Stimulated activated naive B cell treated with anti-CD40 and anti-IgM and Interleukin-4, amounts not matched to agents 10 μg/mL and 1 μg/mL and 100 μg/mL, for 72 hours (primary cell): ENCODE measurements at regions not wholly inside any gene's neighbourhood (a gene's known extent, or its start where the extent isn't known, plus 50 kb on each side); places are given as distances from the start of the nearest gene placed in this dataset.

Source experiments
- ATAC-seq, 2 donors: fragments of 150-1000 bp; cut with Tn5 transposase; replicated peaks; 2 replicates each; pipeline ENCODE4 v1.10.0; 2021; ENCODE audit warnings: moderate library complexity in 1 of 2
- DNase-seq: peaks from one replicate; pipeline ENCODE4 v3.0.0; 2021
- H3K27ac Mint-ChIP-seq: one replicate; pipeline ENCODE4 v1.8.0; 2022; ENCODE audit warnings: mild to moderate bottlenecking, mixed read lengths
- H3K27me3 Mint-ChIP-seq, 2 donors: one replicate each; pipeline ENCODE4 v1.8.0; 2022; ENCODE audit warnings: mixed read lengths in 2 of 2
- H3K36me3 Mint-ChIP-seq, 2 donors: one replicate each; pipeline ENCODE4 v1.8.0; 2022; ENCODE audit warnings: mixed read lengths in 2 of 2, mild to moderate bottlenecking in 1 of 2
- H3K4me1 Mint-ChIP-seq, 2 donors: one replicate each; pipeline ENCODE4 v1.8.0; 2022; ENCODE audit warnings: mixed read lengths in 2 of 2, mild to moderate bottlenecking in 1 of 2
- H3K4me3 Mint-ChIP-seq, 2 donors: one replicate each; pipeline ENCODE4 v1.8.0; 2022; ENCODE audit warnings: mild to moderate bottlenecking in 2 of 2, mixed read lengths in 2 of 2, moderate library complexity in 1 of 2
- H3K9me3 Mint-ChIP-seq, 2 donors: one replicate each; pipeline ENCODE4 v1.8.0; 2022; ENCODE audit warnings: mixed read lengths in 2 of 2, mild to moderate bottlenecking in 1 of 2

DNA sequence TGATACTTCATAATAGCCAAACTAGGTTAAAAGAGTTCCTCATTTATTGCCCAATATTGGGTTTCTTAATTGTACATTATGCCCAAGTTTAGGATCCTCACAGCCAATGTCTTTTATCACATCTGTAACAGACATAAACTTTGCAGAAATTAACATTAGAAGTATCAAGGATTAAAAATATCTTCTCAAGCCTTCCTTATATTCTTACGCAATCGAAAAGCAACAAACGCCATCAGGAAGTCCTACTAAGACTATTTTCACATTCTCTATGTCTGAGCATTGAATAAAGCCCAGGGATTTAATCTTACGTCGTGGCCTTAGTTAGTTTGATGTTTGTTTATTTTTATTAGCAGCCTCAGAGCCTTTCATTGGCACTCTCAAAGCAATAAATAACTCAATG lies 1660.4 kb upstream of the MIR17HG start:
- Mint-ChIP-seq H3K36me3 (no peaks in the 10 kb centered on the region), H3K27ac (no peak overlapping the region), H3K4me1 (no peaks in the 10 kb centered on the region), H3K4me3 (no peak overlapping the region), H3K27me3 (no peaks in the 10 kb centered on the region), H3K9me3 (peaks cover 3 to 5% of the 10 kb centered on the region in 2 donors)
- no peak for ATAC-seq
- no peak for DNase-seq

DNA sequence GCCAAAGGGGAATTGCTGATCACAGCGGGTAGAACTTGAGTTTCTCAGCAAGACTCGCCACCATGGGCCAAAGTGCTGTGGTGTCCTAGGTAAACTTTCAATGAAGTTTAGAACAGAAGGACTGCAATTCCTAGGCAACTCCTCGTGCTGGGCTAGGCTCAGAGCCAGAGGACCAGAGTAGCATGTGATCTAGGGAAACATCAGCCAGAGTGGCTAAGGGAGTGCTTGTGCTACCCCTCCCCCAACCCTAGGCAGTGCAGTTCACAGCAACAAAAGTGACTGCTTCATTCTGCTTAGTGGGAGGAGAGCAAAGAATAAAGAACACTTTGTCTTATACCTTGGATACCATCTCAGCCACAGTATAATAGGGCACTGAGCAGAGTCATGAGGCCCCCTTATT lies 1658.6 kb upstream of the MIR17HG start:
- H3K27ac Mint-ChIP-seq, result no peak overlapping the region
- H3K36me3 Mint-ChIP-seq, result no peaks in the 10 kb centered on the region
- peaks cover 3% of the 10 kb centered on the region in 2 donors for H3K9me3 Mint-ChIP-seq
- no peaks in the 10 kb centered on the region for H3K4me1 Mint-ChIP-seq
- no peaks in the 10 kb centered on the region for H3K27me3 Mint-ChIP-seq
- DNase-seq (no peak), ATAC-seq (no peak)
- no peak overlapping the region for H3K4me3 Mint-ChIP-seq

DNA sequence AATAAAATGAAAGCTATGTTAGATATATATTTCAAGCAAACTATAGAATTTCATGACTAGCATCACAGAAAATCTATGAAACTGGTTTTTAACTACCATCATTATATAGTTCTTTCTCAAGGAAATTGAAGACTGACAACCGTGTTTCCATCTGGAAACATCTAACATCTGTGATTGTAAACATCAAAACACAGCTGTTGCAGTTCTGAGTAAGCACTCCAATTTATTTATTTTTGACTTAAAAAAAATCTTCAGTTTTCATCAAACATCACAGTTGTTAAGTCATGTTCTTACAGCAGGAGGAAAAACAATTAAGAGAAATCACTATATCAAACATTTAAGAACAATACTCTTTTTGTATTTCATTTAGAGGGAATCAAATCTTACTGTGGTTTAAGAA lies 1653.0 kb upstream of the MIR17HG start:
- Mint-ChIP-seq H3K27me3 (no peaks in the 10 kb centered on the region), H3K4me3 (no peak overlapping the region), H3K9me3 (peaks cover 0 to 3% of the 10 kb centered on the region in 2 donors), H3K27ac (no peak overlapping the region), H3K4me1 (no peaks in the 10 kb centered on the region), H3K36me3 (no peaks in the 10 kb centered on the region)
- DNase-seq, result no peak
- no peak for ATAC-seq

DNA sequence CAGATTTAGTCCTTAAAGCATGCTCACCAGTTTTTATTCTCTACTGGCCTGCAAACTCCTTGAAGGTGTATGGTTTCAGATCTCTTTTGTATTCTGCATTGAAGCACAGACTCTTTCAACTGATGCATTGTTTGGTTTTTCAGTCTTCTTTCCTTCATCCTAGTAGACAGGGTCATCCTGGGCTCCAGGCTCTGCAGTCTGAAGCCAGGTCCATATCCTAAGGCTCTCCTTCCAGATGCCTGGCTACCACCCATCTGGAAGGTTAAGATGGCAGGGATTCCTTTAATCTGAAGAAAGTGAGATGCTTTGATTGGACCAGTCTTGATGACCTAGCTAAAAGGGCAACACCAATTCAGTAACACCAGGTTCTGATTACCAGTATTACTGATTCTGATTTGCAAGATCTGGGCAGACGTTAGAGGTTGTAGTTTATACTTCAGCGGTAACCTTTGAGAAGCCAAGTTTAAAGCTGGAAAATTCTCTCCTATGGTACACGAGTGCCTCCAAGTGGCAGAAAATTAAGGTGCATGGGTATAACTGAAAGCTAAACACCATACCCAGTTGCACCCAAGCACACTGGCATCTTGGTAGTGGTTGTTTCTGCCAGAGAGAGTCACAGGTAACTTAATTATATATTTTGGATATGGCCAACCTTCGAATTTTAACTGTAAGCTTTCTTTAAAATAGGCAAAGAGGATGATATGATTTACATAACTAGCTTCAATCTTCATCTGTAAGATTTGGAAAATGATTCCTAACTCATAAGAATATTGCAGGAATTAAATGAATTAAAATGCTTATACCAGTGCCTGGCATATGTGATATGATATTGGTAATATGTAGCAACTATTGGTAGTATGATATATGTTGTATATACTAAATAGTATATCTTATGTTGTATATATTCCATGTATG lies 1651.9 kb upstream of the MIR17HG start:
- Mint-ChIP-seq H3K4me1 (no peaks in the 10 kb centered on the region), H3K9me3 (no peaks in the 10 kb centered on the region), H3K27me3 (no peaks in the 10 kb centered on the region), H3K4me3 (no peak overlapping the region), H3K27ac (no peak overlapping the region), H3K36me3 (no peaks in the 10 kb centered on the region)
- no peak for DNase-seq
- peak; percentile 33 to 54 for ATAC-seq

DNA sequence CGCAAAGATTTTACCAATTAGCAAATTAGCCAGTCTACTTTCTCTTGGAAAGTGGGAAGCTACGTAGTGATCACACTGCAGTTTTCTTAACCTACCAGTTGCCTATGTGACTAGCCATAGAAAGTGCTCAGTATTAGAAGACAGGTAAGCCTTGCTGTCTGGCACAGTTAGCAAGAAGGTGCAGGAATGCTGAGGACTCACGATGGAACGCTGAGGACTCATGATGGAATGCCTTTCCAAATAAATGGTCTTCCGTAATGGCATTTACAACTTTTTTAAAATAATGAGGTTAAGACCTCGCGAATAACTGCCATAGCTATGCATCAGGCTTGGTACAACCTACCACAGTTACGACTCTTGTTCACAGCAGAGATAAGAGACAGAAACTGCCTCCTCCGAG lies 1645.6 kb upstream of the MIR17HG start:
- ATAC-seq (no peak), DNase-seq (no peak)
- Mint-ChIP-seq H3K27me3 (no peaks in the 10 kb centered on the region), H3K27ac (no peak overlapping the region), H3K36me3 (no peaks in the 10 kb centered on the region), H3K4me3 (no peak overlapping the region), H3K9me3 (peaks cover 2 to 4% of the 10 kb centered on the region in 2 donors), H3K4me1 (no peaks in the 10 kb centered on the region)

DNA sequence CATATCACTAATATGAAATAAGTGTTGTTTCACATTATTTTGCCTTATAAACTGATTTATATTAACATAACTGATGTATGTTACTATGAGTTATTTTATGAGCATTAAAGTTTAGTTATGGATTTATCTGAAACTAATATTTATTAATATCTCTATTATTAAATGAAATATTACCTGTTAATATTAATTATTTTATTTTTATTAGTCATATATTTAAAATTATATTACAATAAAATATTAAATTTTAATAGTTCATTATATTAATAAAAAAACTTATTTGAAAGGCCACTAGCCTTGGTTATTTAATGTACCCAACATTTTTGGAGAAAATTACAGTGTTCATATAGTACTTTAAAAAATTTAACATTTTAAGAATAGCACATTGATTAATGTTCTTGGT lies 1643.4 kb upstream of the MIR17HG start:
- no peak overlapping the region for H3K27ac Mint-ChIP-seq
- no peak overlapping the region for H3K4me3 Mint-ChIP-seq
- no peaks in the 10 kb centered on the region for H3K27me3 Mint-ChIP-seq
- ATAC-seq, result no peak
- H3K4me1 Mint-ChIP-seq, result no peaks in the 10 kb centered on the region
- no peaks in the 10 kb centered on the region for H3K36me3 Mint-ChIP-seq
- peaks cover 2 to 4% of the 10 kb centered on the region in 2 donors for H3K9me3 Mint-ChIP-seq
- no peak for DNase-seq

DNA sequence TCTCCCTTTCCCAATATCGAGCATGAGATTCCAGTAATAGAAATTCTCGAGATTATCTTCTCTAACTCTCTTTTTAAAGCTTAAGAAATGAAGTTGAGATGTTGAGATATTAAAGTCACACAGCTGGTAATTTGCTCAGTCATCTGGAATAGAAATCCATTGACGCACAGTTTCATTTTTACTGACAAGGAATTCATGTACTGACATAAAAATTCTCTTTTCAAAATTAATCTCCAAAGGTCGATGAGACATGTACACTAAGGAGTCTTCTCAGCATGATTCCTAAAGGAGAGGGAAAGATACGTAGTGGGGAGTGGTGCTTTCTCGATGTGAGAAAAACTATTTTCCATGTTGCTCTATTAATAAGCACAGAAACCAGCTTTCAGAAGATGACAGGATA lies 1639.5 kb upstream of the MIR17HG start:
- H3K4me1 Mint-ChIP-seq, result no peaks in the 10 kb centered on the region
- H3K9me3 Mint-ChIP-seq, result peaks cover 2 to 4% of the 10 kb centered on the region in 2 donors
- H3K27ac Mint-ChIP-seq, result no peak overlapping the region
- no peak overlapping the region for H3K4me3 Mint-ChIP-seq
- no peaks in the 10 kb centered on the region for H3K27me3 Mint-ChIP-seq
- ATAC-seq, result no peak
- no peak for DNase-seq
- no peaks in the 10 kb centered on the region for H3K36me3 Mint-ChIP-seq

DNA sequence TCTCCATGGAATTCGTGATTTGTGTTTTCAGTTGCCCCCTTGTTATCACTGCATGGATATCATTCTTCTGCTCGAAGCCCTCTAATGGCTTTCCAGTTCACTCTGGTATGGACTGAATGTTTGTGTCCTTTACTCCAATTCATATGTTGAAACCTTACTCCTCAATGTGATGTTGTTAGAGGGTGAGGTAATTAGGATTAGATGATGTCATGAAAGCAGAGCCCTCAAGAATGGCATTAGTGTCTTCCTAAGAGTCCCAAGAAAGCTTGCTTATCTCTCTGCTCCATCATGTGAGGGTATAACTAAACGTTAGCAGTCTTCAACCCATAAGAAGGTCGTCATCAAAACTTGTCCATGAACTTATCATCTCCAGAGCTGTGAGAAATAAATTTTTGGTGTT lies 1626.3 kb upstream of the MIR17HG start:
- no peaks in the 10 kb centered on the region for H3K4me1 Mint-ChIP-seq
- no peak for DNase-seq
- H3K9me3 Mint-ChIP-seq, result peaks cover 7 to 20% of the 10 kb centered on the region in 2 donors
- no peaks in the 10 kb centered on the region for H3K36me3 Mint-ChIP-seq
- H3K27me3 Mint-ChIP-seq, result no peaks in the 10 kb centered on the region
- no peak for ATAC-seq
- no peak overlapping the region for H3K27ac Mint-ChIP-seq
- H3K4me3 Mint-ChIP-seq, result no peak overlapping the region

DNA sequence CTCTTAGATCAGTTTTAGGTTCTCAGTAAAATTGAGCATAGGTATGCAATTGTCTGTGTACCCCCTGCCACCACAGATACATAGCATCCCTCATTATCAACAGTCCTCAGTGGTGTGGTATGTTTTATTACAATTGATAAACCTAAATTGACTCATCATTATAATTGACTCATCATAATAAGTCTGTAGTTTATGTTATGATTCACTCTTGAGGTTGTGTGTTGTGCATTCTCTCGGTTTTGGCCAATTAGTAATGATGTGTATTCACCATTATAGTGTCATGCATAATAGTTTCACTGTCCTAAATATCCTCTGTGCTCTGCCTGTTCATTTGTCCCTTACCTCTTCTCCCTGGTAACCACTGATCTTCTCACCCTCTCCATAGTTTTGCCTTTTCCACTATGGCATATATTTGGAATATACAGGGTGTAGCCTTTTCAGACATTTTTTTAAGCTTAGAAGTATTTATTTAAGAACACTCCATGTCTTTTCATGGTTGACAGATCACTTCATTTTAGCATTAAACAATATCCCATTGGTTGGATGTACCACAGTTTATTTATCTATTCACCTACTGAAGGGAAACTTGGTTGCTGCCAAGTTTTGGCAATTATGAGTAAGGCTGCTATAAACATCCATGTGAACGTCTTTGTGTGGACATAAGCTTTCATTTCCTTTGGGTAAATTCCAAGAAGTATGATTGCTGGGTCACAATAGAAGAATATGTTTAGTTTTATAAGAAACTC lies 1620.6 kb upstream of the MIR17HG start:
- Mint-ChIP-seq H3K9me3 (peaks cover 3 to 10% of the 10 kb centered on the region in 2 donors), H3K27ac (no peak overlapping the region), H3K27me3 (no peaks in the 10 kb centered on the region), H3K4me1 (no peaks in the 10 kb centered on the region), H3K36me3 (no peaks in the 10 kb centered on the region), H3K4me3 (no peak overlapping the region)
- ATAC-seq (no peak), DNase-seq (no peak)

DNA sequence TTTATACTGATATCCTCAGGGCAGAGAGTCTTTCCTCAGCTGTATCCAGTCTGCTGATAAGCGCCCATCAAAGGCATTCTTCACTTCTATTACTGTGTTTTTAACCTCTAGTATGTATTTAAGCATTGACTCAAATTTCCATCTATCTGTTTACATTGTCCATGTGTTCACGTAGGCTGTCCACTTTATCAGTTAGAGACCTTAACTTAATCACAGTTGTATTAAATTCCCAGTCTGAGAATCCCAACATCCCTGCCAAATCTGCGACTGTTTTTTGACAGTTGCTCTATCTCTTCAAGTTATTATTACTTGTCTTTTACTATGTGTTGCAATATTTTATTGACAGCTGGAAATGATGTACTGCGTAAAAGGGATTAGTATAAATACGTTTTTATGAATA lies 1613.7 kb upstream of the MIR17HG start:
- no peak for ATAC-seq
- H3K4me3 Mint-ChIP-seq, result no peak overlapping the region
- H3K4me1 Mint-ChIP-seq, result no peaks in the 10 kb centered on the region
- no peaks in the 10 kb centered on the region for H3K9me3 Mint-ChIP-seq
- no peak for DNase-seq
- H3K36me3 Mint-ChIP-seq, result no peaks in the 10 kb centered on the region
- no peaks in the 10 kb centered on the region for H3K27me3 Mint-ChIP-seq
- H3K27ac Mint-ChIP-seq, result no peak overlapping the region

DNA sequence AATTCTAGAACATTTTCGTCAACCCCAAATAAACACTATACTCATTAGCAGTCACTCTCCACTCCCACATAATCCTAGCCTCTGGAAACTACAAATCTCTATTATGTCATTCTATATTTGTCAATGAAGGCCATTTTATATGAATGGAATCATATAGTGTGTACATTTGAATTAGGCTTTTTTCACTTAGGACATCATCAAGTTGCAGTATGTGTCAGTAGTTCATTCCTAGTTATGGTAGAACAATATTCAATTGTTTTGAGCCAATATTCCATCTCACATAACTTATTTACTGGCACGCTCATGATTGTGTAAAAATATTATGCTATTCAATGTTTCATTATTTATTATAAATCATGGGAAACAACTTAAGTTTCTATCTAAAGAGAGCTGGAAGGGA lies 1610.4 kb upstream of the MIR17HG start:
- ATAC-seq, result no peak
- Mint-ChIP-seq H3K9me3 (no peaks in the 10 kb centered on the region), H3K36me3 (no peaks in the 10 kb centered on the region), H3K4me1 (no peaks in the 10 kb centered on the region), H3K4me3 (no peak overlapping the region), H3K27me3 (no peaks in the 10 kb centered on the region), H3K27ac (no peak overlapping the region)
- DNase-seq, result no peak

DNA sequence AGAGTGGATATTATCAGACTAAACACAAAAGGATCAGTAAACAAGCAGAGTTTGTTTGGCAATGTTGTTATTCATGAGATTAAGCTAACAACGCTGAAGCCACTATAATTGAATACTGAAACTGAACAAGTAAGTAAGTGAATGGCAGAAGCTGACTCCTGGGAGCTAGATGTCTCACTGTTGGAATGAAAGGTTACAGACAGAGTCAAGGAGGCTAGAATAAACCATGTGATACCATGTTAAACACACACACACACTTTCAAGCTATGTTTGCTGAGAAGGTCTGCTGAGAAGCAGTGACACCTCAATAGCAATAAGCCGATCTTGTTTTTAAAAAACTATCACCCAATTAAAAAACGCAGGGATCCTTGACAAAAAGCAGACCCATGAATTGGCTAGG lies 1609.4 kb upstream of the MIR17HG start:
- no peak overlapping the region for H3K27ac Mint-ChIP-seq
- H3K4me3 Mint-ChIP-seq, result no peak overlapping the region
- no peaks in the 10 kb centered on the region for H3K27me3 Mint-ChIP-seq
- ATAC-seq (no peak), DNase-seq (no peak)
- H3K9me3 Mint-ChIP-seq, result no peaks in the 10 kb centered on the region
- H3K4me1 Mint-ChIP-seq, result no peaks in the 10 kb centered on the region
- no peaks in the 10 kb centered on the region for H3K36me3 Mint-ChIP-seq

DNA sequence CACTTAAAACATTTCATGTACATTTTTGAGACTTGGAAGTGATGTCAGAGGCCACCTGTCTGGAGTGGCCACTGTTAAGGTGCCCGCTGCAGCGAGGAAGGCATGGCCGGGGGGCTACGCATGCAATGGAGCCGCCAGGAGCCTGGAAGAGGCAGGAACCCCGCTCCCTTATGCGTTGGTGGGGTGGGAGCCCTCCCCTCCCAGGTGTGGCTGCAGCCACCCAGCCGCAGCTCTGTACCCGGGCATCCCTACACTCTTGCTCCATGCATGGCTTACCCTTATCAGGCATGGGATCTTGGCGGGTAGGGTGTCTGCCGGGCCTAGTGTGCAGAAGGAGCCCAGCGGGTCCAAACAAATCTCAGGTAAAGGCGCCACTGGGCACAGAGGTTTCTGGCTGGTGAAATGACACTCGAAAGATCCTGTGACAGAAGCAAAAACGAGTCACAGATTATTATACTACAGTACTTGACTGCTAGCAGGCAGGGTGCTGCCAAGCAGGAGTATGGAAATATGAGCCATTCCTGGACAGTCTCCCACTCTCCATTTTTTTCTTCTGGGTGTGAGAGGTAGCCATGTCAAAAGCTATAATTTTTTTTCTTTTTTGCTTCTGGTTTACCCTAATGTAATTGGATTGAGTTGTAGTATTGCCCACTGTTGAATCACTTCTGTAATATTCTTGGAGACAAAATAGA lies 1606.3 kb upstream of the MIR17HG start:
- Mint-ChIP-seq H3K9me3 (no peaks in the 10 kb centered on the region), H3K4me1 (no peaks in the 10 kb centered on the region), H3K27ac (no peak overlapping the region), H3K36me3 (no peaks in the 10 kb centered on the region), H3K4me3 (no peak overlapping the region), H3K27me3 (no peaks in the 10 kb centered on the region)
- ATAC-seq (no peak), DNase-seq (no peak)

DNA sequence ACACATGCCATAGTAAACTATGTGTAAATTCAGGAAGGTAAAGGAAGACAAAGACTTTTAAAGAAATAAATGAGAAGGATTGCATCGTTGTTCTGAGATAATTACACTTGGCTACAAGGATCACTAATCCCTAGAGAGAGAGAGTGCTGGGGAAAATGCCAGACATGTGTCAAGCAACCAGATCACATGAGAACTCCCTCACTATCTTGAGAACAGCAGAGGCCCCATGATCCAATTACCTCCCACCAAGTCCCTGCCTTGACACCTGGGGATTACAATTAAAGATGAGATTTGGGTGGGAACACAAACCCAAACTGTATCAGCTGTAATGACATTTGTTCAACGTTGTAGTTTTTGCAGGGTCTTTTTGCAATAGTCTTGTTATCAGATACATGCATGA lies 1600.9 kb upstream of the MIR17HG start:
- Mint-ChIP-seq H3K27me3 (no peaks in the 10 kb centered on the region), H3K9me3 (peaks cover 0 to 1% of the 10 kb centered on the region in 2 donors), H3K36me3 (no peaks in the 10 kb centered on the region), H3K4me3 (no peak overlapping the region), H3K4me1 (no peaks in the 10 kb centered on the region), H3K27ac (no peak overlapping the region)
- ATAC-seq (no peak), DNase-seq (no peak)
